Activated CD4-positive, alpha-beta T cell treated with anti-CD3 and anti-CD28 coated beads for 48 hours (primary cell): ENCODE measurements at regions not wholly inside any gene's neighbourhood (a gene's known extent, or its start where the extent isn't known, plus 50 kb on each side); places are given as distances from the start of the nearest gene placed in this dataset.
"Not testable (repeated sequence)": the region's sequence is repeated elsewhere in the genome, so short reads cannot be mapped to it uniquely, and the experiment has no call there.

Experiments used
- DNase-seq: peaks from one replicate; pipeline ENCODE4 v3.0.0-alpha.2; 2020

DNA sequence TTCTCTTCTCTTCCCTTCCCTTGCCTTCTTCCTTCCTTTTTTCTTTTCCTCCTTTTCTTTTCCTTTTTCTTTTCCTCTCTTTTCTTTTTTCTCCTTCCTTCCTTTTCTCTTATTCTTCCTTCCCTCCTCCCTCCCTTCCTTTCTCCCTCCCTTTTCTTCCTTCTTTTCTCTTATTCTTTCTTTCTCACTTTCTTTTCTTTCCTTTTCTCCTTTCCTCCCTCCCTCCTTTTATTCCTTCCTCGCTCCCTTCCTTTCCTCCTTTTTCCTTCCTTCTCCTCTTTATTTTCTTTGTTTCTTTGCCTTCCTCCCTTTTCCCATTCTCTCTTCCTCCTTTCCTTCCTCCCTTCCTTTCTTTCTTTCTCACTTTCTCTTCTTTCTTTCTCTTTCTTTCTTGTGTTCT lies 146.1 kb downstream of the ZNF92 start:
- not testable (repeated sequence) for DNase-seq

- DNase-seq: not testable (repeated sequence)
Observed at GRCh38 chr7:65545465-65546161, 172.0 kb downstream of the ZNF92 start.

DNA sequence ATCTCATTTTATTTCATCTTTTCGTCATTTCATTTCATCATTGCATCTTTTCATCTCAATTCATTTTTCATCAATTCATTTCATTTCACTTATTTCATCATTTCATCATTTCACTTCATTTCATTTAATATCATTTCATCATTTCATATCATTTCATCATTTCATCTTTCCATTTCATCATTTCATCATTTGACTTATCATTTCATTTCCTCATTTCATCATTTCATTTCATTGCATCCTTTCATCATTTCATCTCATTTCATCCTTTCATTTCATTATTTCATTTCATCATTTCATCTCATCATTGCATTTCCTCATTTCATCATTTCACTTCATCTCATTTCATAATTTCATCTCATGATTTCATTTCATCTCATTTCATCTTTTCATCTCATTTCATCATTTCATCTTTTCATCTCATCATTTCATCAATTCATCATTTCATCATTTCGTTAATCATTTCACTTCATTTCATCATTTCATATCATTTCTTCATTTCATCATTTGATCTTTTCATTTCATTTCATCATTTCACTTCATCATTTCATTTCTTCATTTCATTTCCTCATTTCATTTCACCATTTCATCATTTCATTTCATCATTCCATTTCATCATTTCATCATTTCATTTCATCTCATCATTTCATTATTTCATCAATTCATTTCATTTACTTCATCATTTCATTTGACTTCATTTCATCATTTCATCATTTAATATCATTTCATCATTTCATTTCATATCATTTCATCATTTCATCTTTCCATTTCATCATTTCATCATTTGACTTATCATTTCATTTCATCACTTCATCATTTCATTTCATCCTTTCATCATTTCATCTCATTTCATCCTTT lies 176.2 kb downstream of the ZNF92 start:
- not testable (repeated sequence) for DNase-seq

GRCh38 chr7:65550444-65550809 lies 176.8 kb downstream of the ZNF92 start:
- not testable (repeated sequence) for DNase-seq

- DNase-seq: not testable (repeated sequence)
Observed at GRCh38 chr7:65551042-65551441, 177.4 kb downstream of the ZNF92 start.

GRCh38 chr7:65554553-65555476 lies 181.2 kb downstream of the ZNF92 start:
- DNase-seq: not testable (repeated sequence)

- DNase-seq: peak; percentile 5
Observed at GRCh38 chr7:65558584-65558983, 184.9 kb downstream of the ZNF92 start.

- not testable (repeated sequence) for DNase-seq
Observed at GRCh38 chr7:65561786-65562372, 188.2 kb downstream of the ZNF92 start.

GRCh38 chr7:65562522-65562921 lies 188.9 kb downstream of the ZNF92 start:
- DNase-seq: peak; percentile 3

DNA sequence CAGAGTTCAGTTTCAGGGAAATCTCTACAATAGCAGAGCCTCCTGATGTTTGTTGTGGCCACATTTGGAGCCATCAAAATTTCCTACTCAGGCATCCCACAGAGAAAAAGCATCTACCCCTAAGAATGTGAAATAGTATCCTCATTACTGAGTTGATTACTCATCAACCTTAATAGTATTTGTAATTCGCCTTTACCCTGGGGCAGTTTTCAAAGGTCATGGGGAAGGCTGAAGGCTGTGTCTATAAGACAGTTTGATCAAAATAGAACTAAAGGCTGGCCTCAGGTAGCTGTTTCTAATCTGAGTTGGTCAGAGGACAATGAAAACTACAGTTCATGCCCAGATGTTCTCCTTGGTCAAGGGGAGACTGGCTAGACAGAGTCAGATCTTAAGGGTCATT lies 189.7 kb downstream of the ZNF92 start:
- not testable (repeated sequence) for DNase-seq

- not testable (repeated sequence) for DNase-seq
Observed at GRCh38 chr7:65568226-65568625, 194.6 kb downstream of the ZNF92 start.

GRCh38 chr7:65570990-65571389 lies 197.3 kb downstream of the ZNF92 start:
- DNase-seq: not testable (repeated sequence)

DNA sequence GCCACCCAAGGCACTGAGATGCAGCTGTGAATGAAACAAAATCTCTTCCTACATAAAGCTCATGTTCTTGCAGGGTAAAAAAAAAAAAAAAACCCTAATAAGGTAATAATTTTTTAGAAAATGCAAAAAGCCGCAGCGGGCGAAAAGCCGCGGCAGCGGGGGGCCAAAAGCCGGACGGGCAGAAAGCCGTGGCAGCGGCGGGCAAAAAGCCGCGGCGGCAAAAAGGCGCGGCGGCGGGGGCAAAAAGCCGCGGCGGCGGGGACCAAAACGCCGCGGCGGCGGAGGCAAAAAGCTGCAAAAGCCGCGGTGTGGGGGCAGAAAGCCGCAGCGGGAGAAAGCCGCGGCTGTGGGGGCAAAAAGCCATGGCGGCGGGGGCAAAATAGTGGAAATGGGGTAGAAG lies 198.9 kb downstream of the ZNF92 start:
- not testable (repeated sequence) for DNase-seq

DNA sequence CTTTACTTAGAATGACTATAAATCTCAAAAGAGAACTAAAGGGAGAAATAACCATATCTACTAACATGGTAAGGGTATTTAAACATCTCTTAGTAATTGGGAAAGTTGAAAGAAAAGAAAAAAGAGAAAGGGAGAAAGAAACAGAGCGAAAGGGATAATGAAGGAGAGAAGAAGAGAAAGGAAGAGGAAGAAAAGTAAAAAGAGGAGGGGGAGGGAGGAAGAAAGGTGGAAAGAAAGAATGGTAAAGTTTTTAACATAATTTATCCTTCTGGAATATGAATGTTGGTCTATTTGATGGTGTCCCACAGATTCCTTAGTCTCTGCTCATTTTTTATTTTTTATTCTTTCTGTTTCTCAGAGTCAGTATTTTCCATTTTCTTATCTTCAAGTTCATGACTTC lies 202.7 kb downstream of the ZNF92 start:
- DNase-seq: not testable (repeated sequence)

GRCh38 chr7:65582518-65583119 lies 209.0 kb downstream of the ZNF92 start:
- not testable (repeated sequence) for DNase-seq

GRCh38 chr7:65602495-65602894 lies 228.8 kb downstream of the ZNF92 start:
- DNase-seq: not testable (repeated sequence)

DNA sequence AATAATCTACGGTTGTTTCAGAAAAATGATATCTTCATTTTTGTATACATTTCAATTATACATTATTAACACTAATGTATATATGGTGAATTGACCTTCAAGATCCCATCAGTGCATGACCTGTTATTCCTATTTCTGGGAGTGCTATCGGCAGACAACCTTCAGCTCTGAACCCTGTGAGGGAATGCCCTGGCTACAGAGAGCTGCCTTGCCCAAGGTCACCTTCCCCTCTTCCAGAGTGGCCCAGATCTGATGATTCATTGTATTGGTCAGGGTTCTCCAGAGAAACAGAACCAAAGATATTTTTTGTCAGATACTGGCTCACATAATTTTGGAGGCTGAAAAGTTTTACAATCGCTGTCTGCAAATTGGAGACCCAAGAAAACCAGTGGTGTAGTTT lies 235.5 kb downstream of the ZNF92 start:
- no peak for DNase-seq

DNA sequence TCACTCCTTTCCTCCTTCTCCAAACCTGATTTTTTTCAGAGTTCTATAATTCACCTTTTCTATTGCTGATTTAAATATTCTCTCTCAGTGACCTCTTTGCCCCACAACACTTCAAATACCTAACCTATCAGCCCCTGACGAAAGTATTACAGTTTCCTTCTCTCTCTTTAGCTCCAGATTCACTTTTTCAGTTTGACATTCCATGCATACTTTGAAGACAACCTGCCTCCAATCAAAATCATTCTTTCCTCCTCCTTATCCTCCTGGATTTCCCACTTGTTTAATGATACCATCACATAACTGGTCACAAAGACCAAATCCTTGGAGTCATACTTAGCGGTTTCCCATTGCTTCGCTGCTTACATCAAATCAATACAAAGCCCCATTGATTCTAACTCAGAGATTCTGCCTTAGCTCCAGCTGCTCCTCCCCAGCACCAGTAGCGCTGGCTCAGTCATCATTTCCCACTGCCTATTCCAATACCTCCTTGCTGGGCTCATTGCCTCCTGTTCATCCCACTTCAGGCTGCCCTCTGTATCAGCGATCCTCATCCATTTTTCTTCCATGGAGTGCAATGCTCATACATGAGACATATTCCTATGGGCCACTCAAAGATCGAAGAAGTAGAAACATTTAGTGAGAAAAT lies 240.1 kb downstream of the ZNF92 start:
- DNase-seq: not testable (repeated sequence)

DNA sequence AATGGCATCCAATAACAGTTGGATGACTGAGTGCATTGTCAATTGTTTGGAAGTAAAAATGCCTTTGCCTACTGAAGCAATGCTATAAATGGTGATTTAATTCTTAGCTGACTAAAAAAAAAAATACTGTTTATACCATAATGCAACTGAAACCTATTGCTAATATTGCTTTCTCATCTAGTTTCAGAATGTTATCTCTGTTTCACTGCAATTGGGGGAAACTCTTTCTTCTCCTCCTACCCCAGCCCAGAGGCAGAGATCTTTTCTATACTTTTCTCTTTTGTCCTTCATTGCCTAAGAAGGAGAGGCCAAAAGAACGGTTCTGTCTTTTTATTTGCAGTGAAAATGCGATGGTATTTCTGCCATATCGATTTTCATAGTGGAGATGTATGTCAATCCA lies 242.5 kb downstream of the ZNF92 start:
- DNase-seq: not testable (repeated sequence)

DNA sequence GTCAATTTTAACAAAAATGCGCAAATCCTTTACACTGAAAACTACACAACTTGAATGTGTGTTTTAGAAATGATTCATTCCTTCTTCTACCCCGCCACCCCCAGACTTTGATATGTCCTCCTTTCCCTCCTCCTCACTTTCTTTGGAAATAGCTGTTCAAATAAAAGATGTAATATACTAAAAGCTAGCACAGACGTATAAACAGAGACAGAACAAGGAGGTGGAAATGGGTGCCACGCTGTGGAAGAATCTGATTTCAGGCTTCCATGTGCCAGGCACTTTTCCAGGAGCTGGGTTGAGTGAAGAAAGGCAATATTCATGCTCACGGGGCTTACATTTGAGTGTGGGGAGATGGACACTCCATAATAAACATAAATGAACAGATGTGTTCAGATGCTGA lies 246.6 kb downstream of the ZNF92 start:
- DNase-seq: not testable (repeated sequence)

DNA sequence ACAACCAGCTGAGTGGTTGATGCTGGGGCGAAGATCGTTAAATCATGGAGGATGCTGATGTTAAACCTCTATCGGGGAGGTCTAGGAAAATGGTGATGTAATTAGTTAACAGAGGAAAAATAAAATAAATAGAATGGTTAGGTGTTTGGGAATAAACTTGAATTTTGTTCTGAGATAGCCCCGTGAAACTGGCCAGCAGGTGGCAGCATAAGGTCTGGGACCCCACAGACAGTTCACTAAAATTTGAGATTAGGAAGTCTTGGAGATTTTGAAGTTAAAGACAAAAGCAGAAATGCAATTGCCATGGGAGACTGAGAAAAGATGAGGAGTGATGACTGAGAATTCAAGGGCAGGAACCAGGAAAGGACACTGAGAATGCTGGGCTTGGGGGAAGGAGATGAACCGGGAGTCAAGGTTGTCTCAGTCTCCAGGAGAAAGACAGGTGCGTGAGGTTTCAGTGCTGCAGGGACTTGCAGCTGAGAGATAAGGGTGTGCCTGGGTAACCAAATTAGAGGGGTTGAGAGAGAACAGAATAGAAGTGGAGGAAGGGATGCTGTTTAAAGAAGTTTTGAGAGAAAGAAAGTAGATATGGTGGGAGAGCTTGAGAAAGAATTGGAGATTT lies 248.0 kb downstream of the ZNF92 start:
- peak; percentile 56 for DNase-seq
